ENCODE measurements at regions not wholly inside any gene's neighbourhood (a gene's known extent, or its start where the extent isn't known, plus 50 kb on each side); places are given as distances from the start of the nearest gene placed in this dataset.
"Not testable (repeated sequence)": the region's sequence is repeated elsewhere in the genome, so short reads cannot be mapped to it uniquely, and the experiment has no call there.

DNA sequence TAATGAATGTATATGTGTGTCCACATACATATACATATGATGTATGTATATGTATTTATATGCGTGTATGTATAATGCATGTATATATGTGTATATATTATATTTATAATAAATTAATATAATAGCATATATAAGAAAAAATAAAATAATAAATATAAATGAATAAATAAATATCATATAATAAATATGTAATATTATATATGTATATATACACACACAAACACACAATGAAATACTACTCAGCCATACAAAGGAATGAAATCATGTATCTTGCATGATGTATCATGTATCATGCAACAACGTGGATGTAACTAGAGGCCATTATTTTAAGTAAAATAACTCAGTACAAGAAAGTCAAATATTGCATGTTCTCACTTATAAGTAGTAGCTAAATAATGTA, 788.7 kb upstream of the CHORDC1 start:
- DNase-seq (ENCODE audit: low spot score), result no peak

DNA sequence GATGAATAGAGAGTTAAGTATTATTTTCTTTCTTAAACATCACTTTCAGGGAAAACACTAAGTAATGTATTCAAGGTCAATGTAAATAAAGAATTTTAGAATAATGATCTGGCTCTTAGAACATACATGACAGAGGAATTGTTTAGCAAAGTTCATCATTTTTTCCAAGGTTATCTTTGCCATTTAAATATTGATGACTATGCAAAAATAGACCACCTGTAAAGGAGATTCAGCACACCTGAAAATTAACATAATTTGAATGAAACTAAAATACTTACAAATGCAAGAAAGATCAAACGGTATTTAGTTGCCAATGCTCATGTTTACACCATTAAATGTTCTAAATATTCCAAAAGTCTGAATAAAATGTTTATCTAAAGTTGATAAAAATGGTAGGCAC, 782.6 kb upstream of the CHORDC1 start:
- DNase-seq (ENCODE audit: low spot score), result no peak

GRCh38 chr11:90997241-90997640, 774.4 kb upstream of the CHORDC1 start:
- no peak for DNase-seq (ENCODE audit: low spot score)

DNA sequence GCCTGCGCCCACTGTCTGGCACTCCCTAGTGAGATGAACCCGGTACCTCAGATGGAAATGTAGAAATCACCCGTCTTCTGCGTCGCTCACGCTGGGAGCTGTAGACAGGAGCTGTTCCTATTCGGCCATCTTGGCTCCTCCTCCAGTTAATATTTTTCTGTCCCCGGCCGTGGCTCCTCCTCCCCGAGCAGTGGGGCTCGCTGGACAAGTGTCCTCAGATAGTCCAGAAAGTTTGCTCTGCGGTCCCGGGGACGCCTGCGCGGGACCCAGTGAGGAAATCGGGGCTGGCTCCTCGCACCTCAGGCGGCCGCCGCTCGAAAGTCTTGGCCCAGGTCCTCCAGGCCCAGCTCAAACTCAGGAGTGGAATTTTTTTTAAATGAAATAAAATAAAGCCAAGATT, 749.3 kb upstream of the CHORDC1 start:
- not testable (repeated sequence) for DNase-seq (ENCODE audit: low spot score)

DNA sequence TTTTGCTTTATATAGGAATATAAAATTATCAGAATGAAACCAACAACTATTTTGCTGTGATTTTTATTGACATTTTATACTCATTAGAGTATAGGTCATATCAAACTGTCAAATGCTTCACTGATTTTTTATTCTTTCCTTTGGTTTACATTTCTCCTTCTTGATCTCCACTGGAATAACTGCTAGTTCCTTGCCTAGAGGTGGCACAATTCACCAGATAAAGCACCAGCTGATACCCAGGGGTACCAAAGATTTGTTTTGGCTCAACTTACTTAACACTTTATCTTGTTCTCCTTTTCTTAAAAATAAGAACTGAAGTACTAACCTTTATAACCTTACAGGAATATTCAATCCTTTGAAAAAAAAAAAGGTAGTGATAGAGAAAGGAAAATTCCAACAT, 725.1 kb upstream of the CHORDC1 start:
- DNase-seq (ENCODE audit: low spot score), result no peak

DNA sequence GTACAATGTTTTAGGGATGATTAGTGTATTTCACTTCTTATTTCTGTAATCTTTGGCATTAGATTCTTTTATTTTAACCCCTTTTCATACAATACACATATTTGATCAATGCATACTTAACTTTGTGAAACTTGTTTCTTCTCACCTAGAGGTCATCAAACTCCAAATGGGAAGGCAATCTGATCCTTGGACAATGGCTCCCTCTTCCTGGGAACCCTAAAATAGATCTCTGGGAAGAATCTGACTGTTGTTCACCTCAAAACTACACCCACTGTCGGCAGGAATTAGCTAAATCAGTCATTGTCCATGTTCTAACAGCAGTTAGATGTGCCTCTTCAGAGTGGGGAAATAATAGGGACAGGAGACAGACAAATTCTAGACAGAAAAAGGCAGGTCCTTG, 707.4 kb upstream of the CHORDC1 start:
- DNase-seq (ENCODE audit: low spot score), result no peak

DNA sequence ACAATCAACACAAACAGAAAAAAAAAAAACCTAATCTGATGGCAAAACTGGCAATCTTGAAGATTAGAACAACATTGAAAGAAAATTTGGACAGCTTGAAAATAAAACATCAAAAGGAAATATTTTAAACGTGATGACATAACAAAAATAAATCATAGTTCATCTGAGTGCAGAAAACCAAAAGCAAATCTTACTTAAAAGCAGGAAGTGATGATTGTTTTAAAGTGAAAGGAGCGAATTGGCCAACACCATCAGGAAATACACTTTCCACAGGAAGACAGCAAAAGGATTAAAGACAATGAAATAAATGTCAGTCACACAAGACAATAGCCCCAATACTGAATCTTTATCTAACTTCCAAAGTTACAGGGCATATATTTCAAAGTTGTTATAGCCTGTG, 696.5 kb upstream of the CHORDC1 start:
- DNase-seq (ENCODE audit: low spot score), result no peak

DNA sequence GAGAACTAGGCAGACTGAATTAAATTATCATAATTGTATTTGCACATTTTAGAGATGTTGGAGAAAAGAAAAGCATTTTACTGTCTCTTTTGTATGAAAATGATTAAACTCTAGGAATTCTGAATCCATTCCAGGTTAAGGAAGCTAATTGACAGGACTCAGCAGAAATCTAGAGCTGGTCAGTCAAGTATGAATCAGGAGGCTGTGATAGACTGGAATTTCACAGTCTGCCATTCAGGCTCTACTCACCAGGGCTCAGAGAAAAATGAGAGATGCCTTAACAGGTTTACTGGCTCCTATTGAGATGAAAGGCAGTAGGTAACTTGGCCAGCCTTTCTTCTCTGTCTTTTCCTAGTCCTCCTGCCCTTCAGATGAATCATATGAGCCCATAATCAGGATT, 693.9 kb upstream of the CHORDC1 start:
- DNase-seq (ENCODE audit: low spot score), result no peak

GRCh38 chr11:90913131-90913668, 690.4 kb upstream of the CHORDC1 start:
- DNase-seq (ENCODE audit: low spot score), result no peak

DNA sequence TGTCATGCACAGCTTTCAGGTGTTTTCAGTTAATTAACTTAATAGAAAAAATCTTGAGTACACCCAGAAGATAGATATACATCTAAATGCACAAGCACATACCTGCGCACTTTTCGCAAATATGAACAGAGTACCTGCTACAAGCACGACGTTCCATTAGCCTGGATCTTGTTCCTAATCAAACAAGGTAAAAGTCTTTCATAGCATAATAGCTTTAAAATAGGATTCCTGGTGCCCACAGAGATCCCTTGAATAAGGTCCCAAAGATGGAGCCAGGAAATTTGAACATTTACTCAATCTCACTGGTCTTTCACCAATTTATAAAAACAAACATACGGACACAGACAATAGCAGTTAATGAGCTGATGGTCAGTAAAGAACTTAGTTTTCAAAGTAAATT, 689.8 kb upstream of the CHORDC1 start:
- DNase-seq (ENCODE audit: low spot score), result no peak

GRCh38 chr11:90911192-90911591, 688.3 kb upstream of the CHORDC1 start:
- no peak for DNase-seq (ENCODE audit: low spot score)

- DNase-seq (ENCODE audit: low spot score), result no peak
These were observed 685.2 kb upstream of the CHORDC1 start for GRCh38 chr11:90908074-90908473.

DNA sequence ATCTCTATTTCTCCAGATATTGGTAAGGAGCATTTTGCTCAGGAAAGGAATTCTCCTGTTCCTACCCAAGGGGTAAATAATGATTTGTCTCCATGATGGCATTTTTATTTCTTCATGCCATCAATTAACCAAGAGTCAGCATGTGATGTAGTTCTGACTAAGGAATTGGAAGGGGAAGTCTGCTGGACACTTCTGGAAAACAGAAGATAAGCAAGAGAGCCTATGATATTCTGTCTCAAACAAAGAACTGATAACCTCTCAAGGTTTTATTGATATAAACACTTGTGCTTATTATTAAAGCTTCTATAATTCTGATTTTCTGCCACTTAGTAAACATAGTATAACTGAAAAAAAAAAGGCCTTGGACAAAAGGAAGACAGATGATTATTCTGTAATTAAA, 673.0 kb upstream of the CHORDC1 start:
- no peak for DNase-seq (ENCODE audit: low spot score)

DNA sequence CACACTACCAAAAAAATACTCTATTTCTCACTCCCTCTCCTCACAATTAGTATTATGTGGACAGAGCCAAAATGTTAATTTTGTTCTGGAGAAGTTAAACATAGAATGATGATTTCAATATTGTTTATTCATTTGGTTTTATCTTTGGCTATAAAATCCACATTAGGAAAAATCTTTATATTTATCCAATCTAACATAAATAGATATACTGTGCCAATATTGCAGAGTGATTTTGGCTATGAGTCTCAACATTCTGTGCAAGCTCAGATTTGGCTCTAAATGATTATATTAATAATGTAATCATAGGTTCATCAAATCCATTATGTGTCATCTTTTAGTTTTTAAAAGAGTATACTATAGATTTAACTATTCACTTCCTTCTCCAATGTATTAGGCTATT, 667.5 kb upstream of the CHORDC1 start:
- DNase-seq (ENCODE audit: low spot score), result no peak

DNA sequence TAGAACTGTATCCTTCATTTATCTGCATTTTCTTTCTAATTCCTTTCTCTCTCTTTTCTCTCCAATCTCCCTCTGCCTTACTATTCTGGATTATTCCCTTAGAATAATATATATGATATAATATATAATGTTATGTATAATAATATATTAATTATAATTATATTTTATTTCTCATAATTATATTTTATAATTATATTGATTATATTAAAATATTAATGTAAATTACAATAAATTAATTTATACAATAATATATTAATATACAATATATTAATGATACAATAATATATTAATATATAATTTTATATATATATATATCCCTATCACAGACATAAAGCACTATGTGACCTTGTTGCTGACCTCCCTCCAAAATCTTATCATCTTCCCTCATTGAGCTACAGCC, 661.3 kb upstream of the CHORDC1 start:
- no peak for DNase-seq (ENCODE audit: low spot score)

DNA sequence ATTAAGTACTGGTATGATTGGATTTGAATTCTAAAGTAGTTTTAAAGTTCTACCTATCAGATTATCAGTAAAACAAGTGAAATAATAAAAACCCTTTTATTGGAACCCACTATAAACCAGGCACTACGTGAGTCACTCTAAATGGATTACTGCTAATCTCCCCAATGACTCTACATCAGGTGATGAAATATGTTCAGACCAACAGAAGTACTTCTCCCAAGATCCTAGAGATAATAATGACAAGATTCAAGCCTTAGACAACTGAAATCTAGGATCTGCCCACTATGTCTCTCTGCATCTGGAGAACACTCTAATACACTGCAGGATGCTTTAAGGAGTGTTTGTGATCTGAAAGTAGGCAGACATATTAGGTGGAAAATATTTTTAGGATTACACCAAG, 652.1 kb upstream of the CHORDC1 start:
- DNase-seq (ENCODE audit: low spot score), result no peak

- DNase-seq (ENCODE audit: low spot score), result no peak
These were observed 651.4 kb upstream of the CHORDC1 start for GRCh38 chr11:90874281-90874680.

- DNase-seq (ENCODE audit: low spot score), result no peak
These were observed 644.6 kb upstream of the CHORDC1 start for GRCh38 chr11:90867416-90867815.

GRCh38 chr11:90856790-90857189, 633.9 kb upstream of the CHORDC1 start:
- no peak for DNase-seq (ENCODE audit: low spot score)

GRCh38 chr11:90855531-90855930, 632.7 kb upstream of the CHORDC1 start:
- no peak for DNase-seq (ENCODE audit: low spot score)

GRCh38 chr11:90851196-90851595, 628.3 kb upstream of the CHORDC1 start:
- DNase-seq (ENCODE audit: low spot score), result no peak

DNA sequence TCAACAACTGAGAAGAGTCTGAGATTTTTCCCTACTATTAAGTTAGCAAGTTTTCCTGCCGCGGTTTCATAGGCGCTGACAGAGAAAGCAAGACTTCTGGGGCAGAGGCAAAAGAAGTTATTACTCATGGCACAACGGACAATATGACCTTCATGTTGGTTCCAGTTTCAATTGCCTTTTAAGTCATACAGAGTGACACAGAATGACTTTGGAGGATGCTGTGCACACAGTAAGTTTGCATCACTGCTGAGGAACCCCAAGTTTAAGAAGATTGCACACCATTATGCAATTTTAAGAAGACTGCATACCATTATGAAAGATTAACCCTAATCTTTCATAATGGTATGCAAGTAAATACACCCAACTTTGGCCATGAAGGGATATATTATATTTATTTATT, 626.5 kb upstream of the CHORDC1 start:
- no peak for DNase-seq (ENCODE audit: low spot score)

DNA sequence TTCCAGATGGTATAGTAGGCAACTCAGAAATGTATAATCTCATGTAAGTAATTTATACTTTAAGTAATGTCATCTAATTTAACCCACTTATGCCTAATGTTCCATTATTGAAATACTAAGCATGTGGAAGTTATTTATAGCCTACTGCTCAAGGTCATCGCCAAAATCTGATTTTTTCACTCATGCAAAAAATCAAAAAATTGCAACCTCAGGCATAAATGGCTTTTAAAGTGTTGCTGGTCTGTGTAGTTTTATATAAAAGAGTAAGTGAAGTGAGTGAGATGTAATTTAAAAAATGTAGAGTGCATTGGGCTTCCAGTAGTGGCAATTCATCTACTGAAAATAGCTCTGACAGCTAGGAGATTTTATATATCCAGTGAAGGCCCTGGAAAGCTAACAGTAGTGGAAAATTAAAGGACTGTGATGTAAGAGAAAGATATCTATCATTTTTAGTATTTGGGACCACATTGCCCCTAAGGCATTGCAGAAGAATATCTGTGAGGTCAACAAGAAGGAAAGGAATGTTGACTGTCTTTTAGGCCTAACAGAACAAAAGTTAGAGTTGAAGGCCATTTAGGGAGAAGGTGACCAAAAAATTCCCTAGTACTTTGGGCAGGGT, 624.5 kb upstream of the CHORDC1 start:
- DNase-seq (ENCODE audit: low spot score), result no peak

GRCh38 chr11:90846628-90847027, 623.8 kb upstream of the CHORDC1 start:
- no peak for DNase-seq (ENCODE audit: low spot score)

DNA sequence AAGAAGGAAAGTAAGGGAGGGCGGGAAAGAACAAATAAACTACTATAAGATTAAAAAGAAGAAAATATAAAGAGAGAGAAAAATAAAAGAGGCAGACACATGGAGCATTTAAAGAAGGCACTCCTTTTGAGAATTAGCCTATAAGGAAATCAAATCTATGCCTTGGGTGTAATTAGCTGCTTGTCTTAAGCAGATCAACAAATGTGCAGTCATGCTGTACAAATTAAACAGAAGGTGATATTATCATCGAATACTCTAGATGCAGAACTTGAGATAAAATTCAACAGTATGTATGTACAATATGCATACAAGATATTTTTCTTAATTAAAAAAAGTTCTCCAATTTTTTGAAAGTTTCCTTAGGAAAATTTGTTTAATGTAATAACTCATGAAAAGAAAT, 623.0 kb upstream of the CHORDC1 start:
- no peak for DNase-seq (ENCODE audit: low spot score)
